Endodermal cell (in vitro differentiated cells): ENCODE measurements at regions not wholly inside any gene's neighbourhood (a gene's known extent, or its start where the extent isn't known, plus 50 kb on each side); places are given as distances from the start of the nearest gene placed in this dataset.

ENCODE experiments used
- DNase-seq: peaks from one replicate; pipeline ENCODE4 v3.0.0-alpha.2; 2017
- H3K27ac ChIP-seq: 2 replicates; pipeline ENCODE4 v1.5.1; 2013; ENCODE audit warnings: mild to moderate bottlenecking, low read depth, low read length, moderate library complexity
- H3K27me3 ChIP-seq: 2 replicates; pipeline ENCODE4 v1.6.1; 2013; ENCODE audit warnings: mild to moderate bottlenecking, low read length, moderate library complexity; ENCODE audit not compliant: insufficient read depth, control insufficient read depth, poor library complexity, severe bottlenecking
- H3K36me3 ChIP-seq: 2 replicates; pipeline ENCODE4 v1.7.0; 2013; ENCODE audit warnings: mild to moderate bottlenecking, low read length, moderate library complexity; ENCODE audit not compliant: control insufficient read depth, insufficient read depth
- H3K4me1 ChIP-seq: one replicate; pipeline ENCODE4 v1.7.0; 2013; ENCODE audit warnings: low read length; ENCODE audit not compliant: control insufficient read depth, insufficient read depth
- H3K4me3 ChIP-seq: 2 replicates; pipeline ENCODE4 v1.5.1; 2013; ENCODE audit warnings: mild to moderate bottlenecking, low read length, moderate library complexity
- H3K9ac ChIP-seq: 2 replicates; pipeline ENCODE4 v1.6.1; 2013; ENCODE audit warnings: mild to moderate bottlenecking, low read length, moderate library complexity; ENCODE audit not compliant: poor library complexity, severe bottlenecking; ENCODE audit errors: extremely low read depth
- H3K9me3 ChIP-seq: 2 replicates; pipeline ENCODE4 v1.6.1; 2013; ENCODE audit warnings: mild to moderate bottlenecking, low read length, moderate library complexity; ENCODE audit not compliant: control insufficient read depth
- H3K27ac Mint-ChIP-seq: 2 replicates; pipeline ENCODE4 v1.8.0; 2020; ENCODE audit warnings: mixed read lengths
- H3K27me3 Mint-ChIP-seq: 2 replicates; pipeline ENCODE4 v1.8.0; 2021; ENCODE audit warnings: mild to moderate bottlenecking, mixed read lengths; ENCODE audit not compliant: insufficient read depth
- H3K36me3 Mint-ChIP-seq: 2 replicates; pipeline ENCODE4 v1.8.0; 2020; ENCODE audit warnings: low read depth, mixed read lengths
- H3K4me1 Mint-ChIP-seq: 2 replicates; pipeline ENCODE4 v1.8.0; 2020; ENCODE audit warnings: mixed read lengths
- H3K4me3 Mint-ChIP-seq: 2 replicates; pipeline ENCODE4 v1.8.0; 2020; ENCODE audit warnings: mild to moderate bottlenecking, moderate library complexity, mixed read lengths
- H3K9me3 Mint-ChIP-seq: 2 replicates; pipeline ENCODE4 v1.8.0; 2020; ENCODE audit warnings: mild to moderate bottlenecking, mixed read lengths
- CTCF ChIP-seq: fragments of 200-600 bp; sonication (generic); conservative IDR thresholded peaks from 2 replicates; pipeline ENCODE4 v1.5.0; 2021; ENCODE audit warnings: antibody characterized with exemption, mild to moderate bottlenecking
- WGBS, 2 experiments: methylation state at CpG; one replicate each; pipeline versions ENCODE4 v1.1.5 to v1.1.7; 2013; ENCODE audit warnings: missing lambda C conversion rate in 2 of 2, mixed read lengths in 1 of 2; ENCODE audit not compliant: insufficient coverage in 1 of 2, insufficient read length in 1 of 2; 5-methylcytosine and 5-hydroxymethylcytosine counted together

DNA sequence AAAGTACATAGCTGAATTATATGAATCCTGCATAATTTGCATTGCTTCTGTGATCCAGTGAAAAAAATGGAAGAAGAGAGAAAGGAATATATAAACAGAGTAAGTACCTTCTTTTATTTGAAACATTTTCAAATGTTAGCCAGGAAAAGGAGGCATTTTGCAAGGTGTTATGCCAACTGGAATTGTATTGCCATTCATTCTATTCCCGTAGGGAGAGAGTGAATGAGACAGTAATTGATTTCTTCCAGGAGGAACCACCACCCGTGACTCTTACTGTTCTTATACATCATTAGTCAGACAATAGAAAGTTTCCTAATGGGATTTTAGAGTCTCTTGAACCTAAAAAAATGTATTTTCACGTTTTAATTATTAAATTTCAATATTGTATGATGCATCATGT, 324.1 kb upstream of the ALCAM start:
- Histone ChIP-seq H3K9me3 (peaks cover 8% of the 10 kb centered on the region), H3K27ac (no peak overlapping the region), H3K27me3 (no peaks in the 10 kb centered on the region), H3K4me3 (no peak overlapping the region), H3K36me3 (no peaks in the 10 kb centered on the region), H3K9ac (no peak overlapping the region), H3K4me1 (peaks cover 7% of the 10 kb centered on the region)
- Mint-ChIP-seq H3K4me3 (no peak overlapping the region), H3K27ac (no peak overlapping the region), H3K4me1 (no peaks in the 10 kb centered on the region), H3K36me3 (no peaks in the 10 kb centered on the region), H3K27me3 (no peaks in the 10 kb centered on the region), H3K9me3 (no peaks in the 10 kb centered on the region)
- TF ChIP-seq CTCF: no peak
- DNase-seq: no peak
- WGBS, 2 experiments: 79 to 100% methylated on average over 1 to 3 of the region's 3 CpGs

DNA sequence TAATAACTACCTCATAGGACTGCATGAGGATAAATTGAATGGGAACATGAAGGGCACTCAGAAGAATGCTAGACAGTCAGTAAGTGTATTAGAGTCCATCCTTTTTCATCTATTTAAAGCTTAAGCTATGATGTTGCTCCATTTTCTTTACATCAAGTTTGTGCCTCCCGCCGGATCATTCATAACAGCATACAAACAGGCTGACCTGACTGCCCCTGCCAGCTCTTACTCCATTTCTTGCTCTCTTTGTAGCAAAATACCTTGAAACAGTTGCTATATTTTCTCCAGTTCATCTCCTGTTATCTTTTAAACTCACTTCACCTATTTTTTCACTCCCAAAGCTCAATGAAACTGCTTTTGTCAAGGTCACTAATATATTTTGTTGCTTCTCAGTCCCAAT, 315.6 kb upstream of the ALCAM start:
- Histone ChIP-seq H3K4me1 (no peaks in the 10 kb centered on the region), H3K27ac (no peak overlapping the region), H3K36me3 (no peaks in the 10 kb centered on the region), H3K4me3 (no peak overlapping the region), H3K9ac (no peak overlapping the region), H3K9me3 (no peaks in the 10 kb centered on the region), H3K27me3 (no peaks in the 10 kb centered on the region)
- 94 to 100% methylated on average over 2 of the region's 2 CpGs for WGBS, 2 experiments
- peaks cover 9% of the 10 kb centered on the region for H3K4me1 Mint-ChIP-seq
- no peaks in the 10 kb centered on the region for H3K36me3 Mint-ChIP-seq
- no peak overlapping the region for H3K4me3 Mint-ChIP-seq
- no peak for TF ChIP-seq CTCF
- no peak for DNase-seq
- peaks cover 1% of the 10 kb centered on the region for H3K9me3 Mint-ChIP-seq
- peak overlapping the region; percentile 40 for H3K27ac Mint-ChIP-seq
- no peaks in the 10 kb centered on the region for H3K27me3 Mint-ChIP-seq

DNA sequence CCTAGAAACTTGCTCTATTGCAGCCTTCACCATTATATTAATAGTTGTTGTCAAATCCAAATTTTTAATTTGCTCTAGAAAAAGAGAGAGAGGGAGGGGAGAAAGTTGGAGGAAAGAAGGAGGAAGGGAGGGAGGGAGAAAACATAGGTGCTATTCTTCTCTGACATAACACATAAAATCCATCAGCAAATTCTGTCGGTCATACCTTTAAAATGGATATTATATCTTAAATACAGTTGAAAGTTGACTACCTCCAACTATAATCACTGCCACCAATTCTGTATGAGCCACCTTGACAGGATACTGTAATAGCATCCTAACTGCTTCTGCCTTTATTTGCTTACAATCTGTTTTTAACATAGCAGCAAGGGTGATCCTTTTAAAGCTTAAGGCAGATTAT, 314.7 kb upstream of the ALCAM start:
- H3K9ac ChIP-seq: no peak overlapping the region
- no peak for TF ChIP-seq CTCF
- H3K36me3 ChIP-seq: no peaks in the 10 kb centered on the region
- no peak overlapping the region for H3K4me3 ChIP-seq
- no peak overlapping the region for H3K27ac Mint-ChIP-seq
- H3K4me3 Mint-ChIP-seq: no peak overlapping the region
- no peak overlapping the region for H3K27ac ChIP-seq
- no peaks in the 10 kb centered on the region for H3K9me3 ChIP-seq
- H3K27me3 Mint-ChIP-seq: no peaks in the 10 kb centered on the region
- H3K36me3 Mint-ChIP-seq: no peaks in the 10 kb centered on the region
- H3K4me1 Mint-ChIP-seq: peaks cover 9% of the 10 kb centered on the region
- WGBS, 2 experiments: no CpG with 5 or more reads among the region's 1 CpG
- peaks cover 1% of the 10 kb centered on the region for H3K9me3 Mint-ChIP-seq
- H3K27me3 ChIP-seq: no peaks in the 10 kb centered on the region
- DNase-seq: no peak
- H3K4me1 ChIP-seq: no peaks in the 10 kb centered on the region
